ENCODE measurements at regions not wholly inside any gene's neighbourhood (a gene's known extent, or its start where the extent isn't known, plus 50 kb on each side); places are given as distances from the start of the nearest gene placed in this dataset.
A peak's percentile ranks its signal among the peaks of the same experiment; 100 is the strongest.

GRCh38 chr18:40911041-40911440, 1044.0 kb upstream of the PIK3C3 start:
- intact Hi-C loops (cut with DNase I) = no loop called here
- DNase-seq (no peak), ATAC-seq (no peak)
- H3K4me3 ChIP-seq (ENCODE audit: low read length) = no peak overlapping the region
- H3K4me1 ChIP-seq (ENCODE audit: control insufficient read depth, insufficient read depth, low read length) = no peaks in the 10 kb centered on the region
- no peaks in the 10 kb centered on the region for H3K27me3 ChIP-seq (ENCODE audit: control insufficient read depth, insufficient read depth)
- H3K27ac ChIP-seq (ENCODE audit: low read length) = no peak overlapping the region
- no peaks in the 10 kb centered on the region for H3K9me3 ChIP-seq (ENCODE audit: control insufficient read depth, low read length)
- WGBS = 84% methylated on average over 3 of the region's 3 CpGs

- no peaks in the 10 kb centered on the region for H3K9me3 ChIP-seq (ENCODE audit: control insufficient read depth, low read length)
- no peak for ATAC-seq
- no peak for DNase-seq
- no peak overlapping the region for H3K27ac ChIP-seq (ENCODE audit: low read length)
- H3K4me1 ChIP-seq (ENCODE audit: control insufficient read depth, insufficient read depth, low read length) = no peaks in the 10 kb centered on the region
- H3K4me3 ChIP-seq (ENCODE audit: low read length) = no peak overlapping the region
- no peaks in the 10 kb centered on the region for H3K27me3 ChIP-seq (ENCODE audit: control insufficient read depth, insufficient read depth)
- 48% methylated on average over 2 of the region's 2 CpGs for WGBS
- intact Hi-C loops (cut with DNase I) = no loop called here
Measured at GRCh38 chr18:40907842-40908241, 1047.2 kb upstream of the PIK3C3 start.

GRCh38 chr18:40904295-40904694, 1050.7 kb upstream of the PIK3C3 start:
- WGBS = 46% methylated on average over 1 of the region's 1 CpG
- ATAC-seq (no peak), DNase-seq (no peak)
- H3K4me1 ChIP-seq (ENCODE audit: control insufficient read depth, insufficient read depth, low read length) = no peaks in the 10 kb centered on the region
- H3K27me3 ChIP-seq (ENCODE audit: control insufficient read depth, insufficient read depth) = no peaks in the 10 kb centered on the region
- no peaks in the 10 kb centered on the region for H3K9me3 ChIP-seq (ENCODE audit: control insufficient read depth, low read length)
- H3K27ac ChIP-seq (ENCODE audit: low read length) = no peak overlapping the region
- H3K4me3 ChIP-seq (ENCODE audit: low read length) = no peak overlapping the region
- intact Hi-C loops (cut with DNase I) = no loop called here

- no peak overlapping the region for H3K27ac ChIP-seq (ENCODE audit: low read length)
- 67% methylated on average over 2 of the region's 2 CpGs for WGBS
- no peak for ATAC-seq
Measured at GRCh38 chr18:40902436-40902835, 1052.6 kb upstream of the PIK3C3 start.

GRCh38 chr18:40897884-40898283, 1057.2 kb upstream of the PIK3C3 start:
- Histone ChIP-seq H3K4me3 (ENCODE audit: low read length) (no peak overlapping the region), H3K9me3 (ENCODE audit: control insufficient read depth, low read length) (no peaks in the 10 kb centered on the region), H3K4me1 (ENCODE audit: control insufficient read depth, insufficient read depth, low read length) (no peaks in the 10 kb centered on the region), H3K27ac (ENCODE audit: low read length) (no peak overlapping the region), H3K27me3 (ENCODE audit: control insufficient read depth, insufficient read depth) (no peaks in the 10 kb centered on the region)
- intact Hi-C loops (cut with DNase I) = no loop called here
- ATAC-seq = no peak
- WGBS = 89% methylated on average over 3 of the region's 3 CpGs
- no peak for DNase-seq

More at GRCh38 chr18:40902436-40902835, 1052.6 kb upstream of the PIK3C3 start:
- Histone ChIP-seq H3K9me3 (ENCODE audit: control insufficient read depth, low read length) (no peaks in the 10 kb centered on the region), H3K4me3 (ENCODE audit: low read length) (no peak overlapping the region), H3K4me1 (ENCODE audit: control insufficient read depth, insufficient read depth, low read length) (no peaks in the 10 kb centered on the region), H3K27me3 (ENCODE audit: control insufficient read depth, insufficient read depth) (no peaks in the 10 kb centered on the region)
- DNase-seq = no peak
- intact Hi-C loops (cut with DNase I) = no loop called here

GRCh38 chr18:40883271-40883670, 1071.8 kb upstream of the PIK3C3 start:
- ATAC-seq = no peak
- no peak overlapping the region for H3K4me3 ChIP-seq (ENCODE audit: low read length)

GRCh38 chr18:40882468-40882867, 1072.6 kb upstream of the PIK3C3 start:
- ATAC-seq (no peak), DNase-seq (peak in 2 of 3 donors; percentile 21 to 38)
- intact Hi-C loops (cut with DNase I) = no loop called here
- no peaks in the 10 kb centered on the region for H3K9me3 ChIP-seq (ENCODE audit: control insufficient read depth, low read length)
- no peaks in the 10 kb centered on the region for H3K4me1 ChIP-seq (ENCODE audit: control insufficient read depth, insufficient read depth, low read length)
- H3K27me3 ChIP-seq (ENCODE audit: control insufficient read depth, insufficient read depth) = no peaks in the 10 kb centered on the region
- 82% methylated on average over 11 of the region's 11 CpGs for WGBS
- H3K4me3 ChIP-seq (ENCODE audit: low read length) = no peak overlapping the region
- no peak overlapping the region for H3K27ac ChIP-seq (ENCODE audit: low read length)

More at GRCh38 chr18:40883271-40883670, 1071.8 kb upstream of the PIK3C3 start:
- Histone ChIP-seq H3K27ac (ENCODE audit: low read length) (no peak overlapping the region), H3K9me3 (ENCODE audit: control insufficient read depth, low read length) (no peaks in the 10 kb centered on the region), H3K27me3 (ENCODE audit: control insufficient read depth, insufficient read depth) (no peaks in the 10 kb centered on the region), H3K4me1 (ENCODE audit: control insufficient read depth, insufficient read depth, low read length) (no peaks in the 10 kb centered on the region)
- intact Hi-C loops (cut with DNase I) = no loop called here
- DNase-seq = no peak
- WGBS = 89% methylated on average over 4 of the region's 4 CpGs

GRCh38 chr18:40878371-40878770, 1076.7 kb upstream of the PIK3C3 start:
- no peaks in the 10 kb centered on the region for H3K27me3 ChIP-seq (ENCODE audit: control insufficient read depth, insufficient read depth)
- DNase-seq (no peak), ATAC-seq (no peak)
- H3K27ac ChIP-seq (ENCODE audit: low read length) = no peak overlapping the region
- 15% methylated on average over 1 of the region's 1 CpG for WGBS
- no peaks in the 10 kb centered on the region for H3K4me1 ChIP-seq (ENCODE audit: control insufficient read depth, insufficient read depth, low read length)
- intact Hi-C loops (cut with DNase I) = no loop called here
- H3K9me3 ChIP-seq (ENCODE audit: control insufficient read depth, low read length) = no peaks in the 10 kb centered on the region
- no peak overlapping the region for H3K4me3 ChIP-seq (ENCODE audit: low read length)

- Histone ChIP-seq H3K27me3 (ENCODE audit: control insufficient read depth, insufficient read depth) (no peaks in the 10 kb centered on the region), H3K9me3 (ENCODE audit: control insufficient read depth, low read length) (no peaks in the 10 kb centered on the region), H3K4me3 (ENCODE audit: low read length) (no peak overlapping the region), H3K27ac (ENCODE audit: low read length) (no peak overlapping the region), H3K4me1 (ENCODE audit: control insufficient read depth, insufficient read depth, low read length) (no peaks in the 10 kb centered on the region)
- intact Hi-C loops (cut with DNase I) = no loop called here
- ATAC-seq = no peak
- no peak for DNase-seq
- 75% methylated on average over 5 of the region's 5 CpGs for WGBS
Measured at GRCh38 chr18:40877096-40877495, 1077.9 kb upstream of the PIK3C3 start.

GRCh38 chr18:40875101-40875615, 1079.9 kb upstream of the PIK3C3 start:
- WGBS = 81% methylated on average over 4 of the region's 4 CpGs
- no peak for DNase-seq

GRCh38 chr18:40874233-40874632, 1080.8 kb upstream of the PIK3C3 start:
- no peak for DNase-seq
- no peaks in the 10 kb centered on the region for H3K27me3 ChIP-seq (ENCODE audit: control insufficient read depth, insufficient read depth)
- H3K4me1 ChIP-seq (ENCODE audit: control insufficient read depth, insufficient read depth, low read length) = no peaks in the 10 kb centered on the region
- H3K4me3 ChIP-seq (ENCODE audit: low read length) = no peak overlapping the region
- ATAC-seq = no peak
- 88% methylated on average over 1 of the region's 1 CpG for WGBS
- intact Hi-C loops (cut with DNase I) = no loop called here
- H3K27ac ChIP-seq (ENCODE audit: low read length) = no peak overlapping the region
- H3K9me3 ChIP-seq (ENCODE audit: control insufficient read depth, low read length) = no peaks in the 10 kb centered on the region

More at GRCh38 chr18:40875101-40875615, 1079.9 kb upstream of the PIK3C3 start:
- ATAC-seq = no peak
- H3K27me3 ChIP-seq (ENCODE audit: control insufficient read depth, insufficient read depth) = no peaks in the 10 kb centered on the region
- no peak overlapping the region for H3K27ac ChIP-seq (ENCODE audit: low read length)
- intact Hi-C loops (cut with DNase I) = no loop called here
- no peaks in the 10 kb centered on the region for H3K4me1 ChIP-seq (ENCODE audit: control insufficient read depth, insufficient read depth, low read length)
- no peaks in the 10 kb centered on the region for H3K9me3 ChIP-seq (ENCODE audit: control insufficient read depth, low read length)
- no peak overlapping the region for H3K4me3 ChIP-seq (ENCODE audit: low read length)
